Ureter (tissue), 1 donor: ENCODE measurements at regions not wholly inside any gene's neighbourhood (a gene's known extent, or its start where the extent isn't known, plus 50 kb on each side); places are given as distances from the start of the nearest gene placed in this dataset.

Experiments
- DNase-seq: peaks from one replicate; pipeline ENCODE4 v3.0.0-alpha.2; 2020; ENCODE audit warnings: low spot score
- donor health status: DM: yes; HTN: yes; CAD: no.

GRCh38 chr2:144847347-144848080 lies 327.6 kb upstream of the ZEB2 start:
- DNase-seq = no peak

DNA sequence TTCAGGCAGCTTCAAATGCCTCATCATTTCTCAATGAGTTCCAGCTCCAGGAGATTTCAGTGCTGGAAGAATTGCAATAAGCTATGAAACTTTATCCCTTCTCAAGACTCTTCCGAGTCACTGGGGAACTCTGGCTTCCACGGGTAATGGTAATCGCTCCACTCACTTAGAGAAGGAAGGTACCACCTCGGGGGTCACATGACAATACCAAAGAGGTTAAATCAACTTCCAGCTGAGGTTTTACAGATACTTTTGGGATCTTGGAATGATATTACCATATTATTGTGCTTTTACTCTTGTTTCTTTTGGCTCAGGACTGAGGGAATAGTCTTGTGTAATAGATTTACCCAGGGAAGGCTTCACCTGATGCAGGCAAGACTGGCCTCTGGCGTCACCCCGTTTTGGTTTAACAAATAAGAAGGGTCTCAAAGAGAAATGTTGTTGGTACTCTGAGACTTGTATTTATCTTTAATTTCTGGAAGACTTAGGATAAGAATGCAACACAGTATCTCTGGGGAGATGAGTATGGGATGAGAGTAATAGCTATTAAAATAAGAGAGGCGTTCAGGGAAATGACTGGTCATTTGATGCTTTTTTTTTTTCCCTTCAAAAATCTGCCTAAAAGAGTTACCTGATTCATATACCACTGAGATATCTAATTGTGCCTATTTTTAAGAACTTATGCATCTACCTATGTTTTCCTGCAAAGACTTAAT lies 316.9 kb upstream of the ZEB2 start:
- no peak for DNase-seq

GRCh38 chr2:144835634-144836350 lies 315.9 kb upstream of the ZEB2 start:
- DNase-seq = no peak

- no peak for DNase-seq
Observed at GRCh38 chr2:144834998-144835633, 315.2 kb upstream of the ZEB2 start.

- no peak for DNase-seq
Observed at GRCh38 chr2:144834363-144834762, 314.4 kb upstream of the ZEB2 start.

GRCh38 chr2:144833075-144833637 lies 313.2 kb upstream of the ZEB2 start:
- no peak for DNase-seq

- DNase-seq = no peak
Observed at GRCh38 chr2:144832048-144832447, 312.1 kb upstream of the ZEB2 start.

- no peak for DNase-seq
Observed at GRCh38 chr2:144830543-144830942, 310.6 kb upstream of the ZEB2 start.

DNA sequence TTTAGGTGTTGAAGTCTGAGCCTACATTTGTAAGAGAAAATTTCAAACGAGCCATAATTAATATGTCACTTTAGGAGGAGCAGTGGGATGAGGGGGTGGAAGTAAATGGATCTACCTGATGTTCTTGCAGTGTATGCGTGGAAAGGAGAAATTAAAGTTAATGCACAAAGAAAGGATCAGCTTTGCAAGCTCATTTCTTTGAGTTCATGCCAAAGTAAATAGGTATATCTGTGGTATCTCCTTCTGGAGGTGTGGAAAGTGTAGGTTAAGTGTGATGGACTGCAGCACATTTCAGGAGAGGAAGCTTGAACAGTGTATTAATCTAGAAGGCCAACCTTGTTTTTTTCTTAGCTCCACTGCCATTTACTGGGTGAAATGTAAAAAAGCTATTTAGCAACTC lies 307.5 kb upstream of the ZEB2 start:
- no peak for DNase-seq

- no peak for DNase-seq
Observed at GRCh38 chr2:144826105-144826504, 306.2 kb upstream of the ZEB2 start.

DNA sequence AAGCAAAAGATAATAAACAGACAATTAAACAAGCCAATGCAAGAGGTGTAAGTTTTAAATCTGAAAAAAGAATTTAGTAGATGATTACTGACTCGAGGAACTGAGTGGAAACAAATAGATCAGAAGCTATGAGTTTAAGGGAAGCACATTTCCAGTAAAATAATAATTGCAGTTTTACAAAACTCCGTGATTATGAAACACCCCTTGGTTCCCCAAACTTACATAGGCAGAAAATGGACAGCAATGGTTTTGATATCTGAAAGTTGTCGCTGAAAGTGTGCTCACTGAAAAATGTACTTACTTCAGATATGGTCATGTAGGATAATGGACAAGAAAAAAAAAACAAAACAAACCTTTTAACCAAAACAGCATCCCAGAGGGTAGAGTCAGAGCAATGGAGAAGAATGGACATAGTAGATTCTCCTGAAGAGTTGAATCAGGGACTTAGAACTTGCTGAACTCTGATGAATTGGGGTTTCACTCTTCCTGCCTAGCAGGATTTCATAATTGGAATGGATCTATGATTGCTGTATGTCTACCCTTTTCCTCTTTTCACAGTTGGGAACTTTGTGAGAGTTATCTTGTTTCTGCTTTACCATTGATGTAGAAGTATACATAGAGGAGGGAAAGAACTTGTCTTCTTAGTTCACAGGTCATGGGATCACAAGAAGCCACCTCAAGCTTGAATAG lies 305.6 kb upstream of the ZEB2 start:
- DNase-seq = no peak

DNA sequence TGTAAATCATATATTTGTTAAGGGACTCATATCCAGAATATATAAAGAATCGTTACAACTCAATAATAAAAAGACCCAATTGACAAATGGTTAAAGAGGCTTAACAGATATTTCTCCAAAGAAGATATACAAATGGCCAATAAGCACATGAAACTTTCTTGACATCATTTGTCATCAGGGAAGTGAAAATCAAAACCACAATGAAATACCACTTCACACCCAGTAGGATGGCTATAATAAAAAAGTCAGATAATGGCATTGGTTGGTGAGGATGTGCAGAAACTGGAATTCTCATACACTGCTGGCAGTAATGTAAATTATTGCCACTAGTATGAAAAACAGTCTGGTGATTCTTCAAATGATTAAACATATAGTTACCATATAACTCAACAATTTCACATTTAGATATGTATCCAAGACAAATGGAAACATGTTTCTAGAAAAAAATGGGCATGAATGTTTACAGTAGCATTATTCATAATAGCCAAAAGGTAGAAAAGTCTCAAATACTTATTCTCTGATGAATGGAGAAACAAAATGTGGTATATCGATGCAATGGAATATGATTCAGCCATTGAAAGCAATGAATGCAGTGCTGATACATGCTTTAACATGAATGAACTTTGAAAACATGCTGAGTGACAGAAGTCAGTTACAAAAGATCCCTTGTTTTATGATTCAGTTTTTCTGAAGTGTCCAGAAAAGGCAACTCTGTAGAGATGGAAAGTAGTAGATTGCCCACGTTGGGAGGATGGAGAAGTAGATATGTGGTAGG lies 304.6 kb upstream of the ZEB2 start:
- DNase-seq = no peak

DNA sequence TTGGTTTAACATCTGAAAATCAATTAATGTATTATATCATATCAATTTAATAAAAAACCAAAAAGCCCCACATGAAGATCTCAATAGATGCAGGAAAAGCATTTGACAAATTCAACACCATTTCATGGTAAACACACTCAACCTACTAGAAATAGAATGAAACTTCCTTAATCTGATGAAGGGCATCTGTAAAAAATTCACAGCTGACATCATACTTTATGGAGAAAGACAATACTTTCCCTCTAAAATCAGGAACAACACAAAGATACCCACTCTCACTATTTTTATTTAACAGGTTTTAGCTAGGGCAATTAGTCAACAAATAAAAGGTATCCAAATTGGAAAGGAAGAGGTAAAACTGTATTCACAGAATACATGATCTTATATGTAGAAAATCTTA lies 303.0 kb upstream of the ZEB2 start:
- no peak for DNase-seq

- DNase-seq = no peak
Observed at GRCh38 chr2:144812288-144812687, 292.4 kb upstream of the ZEB2 start.

DNA sequence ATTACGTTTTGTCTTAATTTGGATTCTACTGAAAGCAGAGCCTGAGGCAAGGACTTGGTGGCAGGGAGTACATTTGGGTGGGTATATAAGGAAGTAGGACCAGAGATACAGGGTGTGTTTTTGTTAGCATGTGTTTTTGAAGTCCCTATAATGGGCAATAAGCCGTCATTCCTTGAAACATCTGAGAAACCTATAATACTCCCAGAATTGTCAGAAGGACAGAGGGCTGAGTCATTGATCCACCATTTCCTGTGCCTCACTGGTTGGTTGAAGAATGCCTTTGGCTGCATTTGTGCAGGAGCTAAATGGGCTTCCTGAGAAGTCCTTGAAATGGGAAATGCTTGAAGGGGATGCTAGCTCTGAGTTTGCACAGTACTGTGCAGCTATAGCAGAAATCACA lies 281.8 kb upstream of the ZEB2 start:
- no peak for DNase-seq

DNA sequence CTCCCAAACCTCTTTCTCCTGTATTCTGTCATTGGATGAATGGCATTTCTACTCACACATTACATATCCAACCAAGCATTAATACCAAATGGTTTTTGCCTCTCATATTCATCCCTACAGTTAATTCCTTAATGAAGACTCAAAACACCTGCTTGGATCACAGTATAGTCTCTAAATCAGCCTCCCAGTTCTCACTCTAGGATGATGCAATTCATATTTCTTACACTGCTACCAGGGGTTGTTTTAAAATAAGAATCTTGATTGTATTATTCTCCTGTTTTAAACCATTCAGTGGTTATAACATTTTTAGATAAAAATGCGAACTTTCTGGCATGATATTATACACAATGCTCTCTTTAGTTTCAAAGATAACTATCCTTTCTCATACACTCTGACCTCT lies 281.4 kb upstream of the ZEB2 start:
- no peak for DNase-seq

- DNase-seq = no peak
Observed at GRCh38 chr2:144798989-144799388, 279.1 kb upstream of the ZEB2 start.

DNA sequence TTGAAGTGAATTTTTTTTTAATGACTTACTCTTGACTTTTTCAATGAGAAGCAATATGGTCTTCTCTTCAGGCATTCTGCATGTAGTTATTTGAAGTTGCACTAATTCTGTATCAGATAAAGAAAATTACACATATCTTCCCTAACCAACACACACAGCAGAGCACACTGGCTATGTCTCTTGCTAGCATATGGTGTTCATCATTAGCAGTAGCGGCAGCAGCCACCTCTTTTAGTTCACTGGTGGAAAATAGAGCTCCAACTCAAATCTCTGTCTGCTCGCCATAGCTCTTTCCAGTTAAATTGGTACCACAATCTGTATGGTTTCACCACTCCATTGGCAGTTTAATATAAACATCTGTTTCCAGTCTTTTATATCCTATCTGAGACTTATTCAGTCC lies 278.1 kb upstream of the ZEB2 start:
- no peak for DNase-seq

DNA sequence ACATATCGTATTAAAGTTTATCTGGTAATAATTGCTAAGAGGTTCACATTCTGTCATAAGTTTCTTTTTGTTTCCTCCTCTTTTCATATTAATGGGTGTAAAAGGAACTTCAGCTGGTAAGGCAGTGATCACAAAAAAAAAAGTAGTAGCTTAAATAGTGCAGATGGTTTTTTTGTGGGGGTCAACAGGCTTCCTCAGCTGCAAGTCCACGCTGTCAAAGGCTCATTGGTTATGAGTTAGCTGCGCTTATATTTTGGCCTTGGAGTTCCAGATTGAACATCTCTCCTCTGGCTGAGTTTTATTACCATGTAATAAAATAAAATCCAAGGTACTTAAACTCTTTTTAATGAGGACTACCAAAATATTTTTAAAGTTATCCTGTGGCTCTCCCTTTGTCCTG lies 277.0 kb upstream of the ZEB2 start:
- DNase-seq = no peak

GRCh38 chr2:144796164-144796563 lies 276.2 kb upstream of the ZEB2 start:
- DNase-seq = no peak

- DNase-seq = no peak
Observed at GRCh38 chr2:144785253-144785652, 265.3 kb upstream of the ZEB2 start.
